ENCODE measurements at regions not wholly inside any gene's neighbourhood (a gene's known extent, or its start where the extent isn't known, plus 50 kb on each side); places are given as distances from the start of the nearest gene placed in this dataset.

- H3K36me3 ChIP-seq, result no peaks in the 10 kb centered on the region
- intact Hi-C loops (cut with micrococcal nuclease), result no loop called here
- peak; percentile 41 for DNase-seq
- H3K9me3 ChIP-seq (replicated peaks), result peaks cover 9% of the 10 kb centered on the region
- no peak for TF ChIP-seq CTCF (IDR thresholded peaks at IDR 0.05; ENCODE audit: borderline replicate concordance)
- H3K4me1 ChIP-seq, result no peaks in the 10 kb centered on the region
- no peak overlapping the region for H3K4me3 ChIP-seq
- no peak overlapping the region for H3K27ac ChIP-seq (replicated peaks)
- peaks cover 76% of the 10 kb centered on the region for H3K27me3 ChIP-seq (ENCODE audit: low read depth)
Measured at GRCh38 chr22:27445881-27446280, 355.7 kb downstream of the MN1 start.

GRCh38 chr22:27447289-27447688, 354.3 kb downstream of the MN1 start:
- no peaks in the 10 kb centered on the region for H3K4me1 ChIP-seq
- peaks cover 11% of the 10 kb centered on the region for H3K9me3 ChIP-seq (replicated peaks)
- no peaks in the 10 kb centered on the region for H3K36me3 ChIP-seq
- intact Hi-C loops (cut with micrococcal nuclease), result no loop called here
- no peak overlapping the region for H3K27ac ChIP-seq (replicated peaks)
- no peak for DNase-seq
- no peak overlapping the region for H3K4me3 ChIP-seq
- TF ChIP-seq CTCF (IDR thresholded peaks at IDR 0.05; ENCODE audit: borderline replicate concordance), result no peak
- peaks cover 62% of the 10 kb centered on the region for H3K27me3 ChIP-seq (ENCODE audit: low read depth)

GRCh38 chr22:27450448-27450847, 351.1 kb downstream of the MN1 start:
- no peak overlapping the region for H3K4me3 ChIP-seq
- H3K36me3 ChIP-seq, result no peaks in the 10 kb centered on the region
- intact Hi-C loops (cut with micrococcal nuclease), result no loop called here
- no peaks in the 10 kb centered on the region for H3K4me1 ChIP-seq
- TF ChIP-seq CTCF (IDR thresholded peaks at IDR 0.05; ENCODE audit: borderline replicate concordance), result no peak
- peaks cover 63% of the 10 kb centered on the region for H3K27me3 ChIP-seq (ENCODE audit: low read depth)
- peaks cover 11% of the 10 kb centered on the region for H3K9me3 ChIP-seq (replicated peaks)
- no peak overlapping the region for H3K27ac ChIP-seq (replicated peaks)
- DNase-seq, result no peak

GRCh38 chr22:27452245-27452644, 349.3 kb downstream of the MN1 start:
- Histone ChIP-seq H3K9me3 (replicated peaks) (peaks cover 11% of the 10 kb centered on the region), H3K27me3 (ENCODE audit: low read depth) (peaks cover 63% of the 10 kb centered on the region), H3K4me1 (no peaks in the 10 kb centered on the region), H3K27ac (replicated peaks) (no peak overlapping the region), H3K4me3 (no peak overlapping the region), H3K36me3 (no peaks in the 10 kb centered on the region)
- TF ChIP-seq CTCF (IDR thresholded peaks at IDR 0.05; ENCODE audit: borderline replicate concordance), result no peak
- intact Hi-C loops (cut with micrococcal nuclease), result no loop called here
- DNase-seq, result no peak

GRCh38 chr22:27452922-27453321, 348.6 kb downstream of the MN1 start:
- no peak for DNase-seq
- peaks cover 11% of the 10 kb centered on the region for H3K9me3 ChIP-seq (replicated peaks)
- no peaks in the 10 kb centered on the region for H3K36me3 ChIP-seq
- H3K27ac ChIP-seq (replicated peaks), result no peak overlapping the region
- no peak overlapping the region for H3K4me3 ChIP-seq
- H3K27me3 ChIP-seq (ENCODE audit: low read depth), result peaks cover 63% of the 10 kb centered on the region
- H3K4me1 ChIP-seq, result no peaks in the 10 kb centered on the region
- no peak for TF ChIP-seq CTCF (IDR thresholded peaks at IDR 0.05; ENCODE audit: borderline replicate concordance)
- intact Hi-C loops (cut with micrococcal nuclease), result no loop called here

- intact Hi-C loops (cut with micrococcal nuclease), result no loop called here
- DNase-seq, result no peak
- Histone ChIP-seq H3K4me1 (no peaks in the 10 kb centered on the region), H3K27ac (replicated peaks) (no peak overlapping the region), H3K4me3 (no peak overlapping the region), H3K27me3 (ENCODE audit: low read depth) (peaks cover 63% of the 10 kb centered on the region), H3K9me3 (replicated peaks) (peaks cover 11% of the 10 kb centered on the region), H3K36me3 (no peaks in the 10 kb centered on the region)
- no peak for TF ChIP-seq CTCF (IDR thresholded peaks at IDR 0.05; ENCODE audit: borderline replicate concordance)
Measured at GRCh38 chr22:27453725-27454124, 347.8 kb downstream of the MN1 start.

Data from left ventricle myocardium inferior (tissue), 1 donor.